Embryonic facial prominence (tissue), 1 donor: ENCODE measurements at regions not wholly inside any gene's neighbourhood (a gene's known extent, or its start where the extent isn't known, plus 50 kb on each side); places are given as distances from the start of the nearest gene placed in this dataset.
"Not testable (repeated sequence)": the region's sequence is repeated elsewhere in the genome, so short reads cannot be mapped to it uniquely, and the experiment has no call there.

Experiments
- DNase-seq: peaks from one replicate; pipeline ENCODE4 v3.0.0-alpha.2; 2016; ENCODE audit errors: extremely low spot score

- no peak for DNase-seq
Measured at GRCh38 chr20:2203436-2203835, 92.4 kb upstream of the TGM3 start.

GRCh38 chr20:2204021-2204420 lies 91.8 kb upstream of the TGM3 start:
- no peak for DNase-seq

GRCh38 chr20:2206957-2207769 lies 88.6 kb upstream of the TGM3 start:
- DNase-seq, result no peak

DNA sequence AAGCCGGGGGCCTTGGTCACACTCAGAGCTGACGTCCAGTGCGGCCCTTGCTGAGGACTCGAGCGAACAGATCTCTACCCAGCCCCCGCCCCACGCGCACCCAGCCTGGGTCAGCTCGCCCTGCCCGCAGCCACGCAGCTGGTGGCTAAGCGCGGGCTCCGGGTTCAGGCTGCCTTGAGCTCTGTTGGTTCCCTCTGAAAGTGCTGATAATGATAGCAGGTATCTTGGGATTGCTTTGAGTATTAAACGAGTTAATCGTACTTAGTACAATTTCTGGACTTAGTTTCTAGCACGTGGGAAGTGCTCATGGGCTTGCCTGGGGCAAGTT lies 88.1 kb upstream of the TGM3 start:
- no peak for DNase-seq

DNA sequence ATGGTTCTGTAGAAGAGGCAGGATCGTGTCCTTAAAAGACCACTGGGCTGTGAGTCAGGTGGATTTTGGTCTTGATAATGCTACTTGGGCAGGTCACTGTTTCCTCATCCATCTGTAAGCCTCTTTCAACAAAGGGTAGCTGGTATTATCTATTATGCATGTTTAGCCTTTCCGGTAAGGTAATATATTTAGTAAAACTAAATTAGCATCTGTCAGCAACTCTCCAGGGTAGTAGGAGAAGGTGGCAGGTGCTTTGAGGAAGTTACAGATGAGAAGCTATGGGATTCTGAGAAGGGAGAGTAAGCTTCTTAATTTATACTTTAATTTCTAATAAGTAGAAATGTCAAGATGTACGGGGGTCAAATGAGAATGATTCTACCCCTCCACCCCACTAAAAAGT lies 86.9 kb upstream of the TGM3 start:
- DNase-seq, result no peak

- no peak for DNase-seq
Measured at GRCh38 chr20:2210646-2211552, 84.9 kb upstream of the TGM3 start.

GRCh38 chr20:2212456-2213015 lies 83.3 kb upstream of the TGM3 start:
- no peak for DNase-seq

GRCh38 chr20:2213401-2213800 lies 82.4 kb upstream of the TGM3 start:
- DNase-seq, result no peak

DNA sequence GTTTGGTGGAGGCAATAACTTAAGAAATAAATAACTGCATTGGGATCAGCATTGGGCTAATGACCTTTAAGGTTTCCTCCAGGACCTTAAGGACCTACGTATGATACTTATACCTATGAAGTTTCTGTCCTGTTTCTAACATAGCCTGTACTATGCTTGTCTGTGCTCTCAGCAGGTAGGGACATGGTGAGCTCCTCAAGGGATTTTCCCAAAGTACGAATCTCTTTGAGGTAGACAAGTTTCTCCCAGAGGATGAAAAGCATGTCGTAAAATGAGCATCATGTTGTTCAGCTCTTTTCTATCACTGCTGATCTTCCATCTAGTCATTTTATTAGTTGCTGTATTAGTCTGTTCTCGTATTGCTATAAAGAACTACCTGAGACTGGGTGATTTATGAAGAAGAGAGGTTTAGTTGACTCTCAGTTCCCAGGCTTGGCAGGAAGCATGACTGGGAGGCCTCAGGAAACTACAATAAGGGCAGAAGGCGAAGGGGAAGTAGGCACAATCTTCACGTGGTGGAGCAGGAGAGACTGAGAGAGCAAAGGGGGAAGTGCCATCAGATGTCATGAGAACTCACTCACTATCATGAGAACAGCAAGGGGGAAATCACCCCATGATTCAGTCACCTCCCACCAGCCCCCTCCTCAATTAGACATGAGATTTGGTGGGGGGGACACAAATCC lies 77.8 kb upstream of the TGM3 start:
- DNase-seq, result no peak

DNA sequence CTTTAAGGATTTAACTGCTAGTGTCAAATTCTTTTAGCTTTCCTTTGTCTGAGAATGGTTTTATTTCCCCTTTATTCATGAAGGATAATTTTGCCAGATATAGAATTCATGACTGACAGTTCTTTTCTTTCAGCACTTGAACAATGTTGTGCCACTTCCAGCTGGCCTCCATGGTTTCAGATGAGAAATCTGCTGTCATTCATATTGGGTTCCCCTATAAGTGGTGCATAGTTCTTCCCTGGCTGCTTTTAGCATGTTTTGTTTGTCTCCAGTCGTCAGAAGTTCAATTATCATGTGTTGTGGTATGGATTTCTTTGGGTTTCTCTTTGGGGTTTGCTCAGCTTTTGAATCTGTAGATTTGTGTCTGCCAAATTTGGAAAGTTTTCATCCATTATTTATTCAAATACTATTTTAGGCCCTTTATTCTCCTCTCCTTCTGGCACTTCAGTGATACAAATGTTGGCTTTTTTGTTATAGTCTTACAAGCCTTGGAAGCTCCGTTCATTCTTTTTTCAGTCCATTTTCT lies 76.3 kb upstream of the TGM3 start:
- no peak for DNase-seq

GRCh38 chr20:2220298-2220697 lies 75.5 kb upstream of the TGM3 start:
- DNase-seq, result no peak

GRCh38 chr20:2221921-2222320 lies 73.9 kb upstream of the TGM3 start:
- no peak for DNase-seq

DNA sequence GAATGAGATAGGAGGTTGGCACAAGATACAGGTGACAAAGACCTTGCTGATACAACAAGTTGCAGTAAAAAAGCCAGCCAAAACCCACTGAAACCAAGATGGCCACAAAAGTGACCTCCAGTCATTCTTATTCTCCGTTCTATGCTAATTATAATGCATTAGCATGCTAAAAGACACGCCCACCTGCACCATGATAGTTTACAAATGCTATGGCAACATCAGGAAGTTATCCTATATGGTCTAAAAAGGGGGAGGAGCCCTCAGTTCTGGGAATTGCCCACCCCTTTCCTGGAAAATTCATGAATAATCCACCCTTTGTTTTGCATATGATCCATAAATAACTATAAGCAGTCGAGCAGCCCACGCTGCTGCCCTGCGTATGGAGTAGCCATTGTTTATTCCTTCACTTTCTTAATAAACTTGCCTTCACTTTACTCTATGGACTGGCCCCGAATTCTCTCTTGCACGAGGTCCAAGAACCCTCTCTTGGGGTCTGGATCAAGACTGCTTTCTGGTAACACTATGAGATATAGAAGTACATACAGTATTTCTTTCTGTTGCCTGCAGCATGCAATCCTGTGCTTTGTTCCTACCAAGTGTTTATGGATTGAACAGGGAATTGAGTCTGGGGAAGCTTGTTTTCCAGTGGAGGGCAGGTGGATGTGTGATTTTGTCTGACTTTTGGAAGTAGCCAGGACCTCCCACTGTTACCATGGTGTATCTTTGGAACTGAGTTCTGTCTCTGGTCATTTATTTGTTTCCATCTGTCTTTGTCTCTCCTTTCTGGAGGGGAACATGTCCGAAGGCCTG lies 72.0 kb upstream of the TGM3 start:
- DNase-seq, result no peak

DNA sequence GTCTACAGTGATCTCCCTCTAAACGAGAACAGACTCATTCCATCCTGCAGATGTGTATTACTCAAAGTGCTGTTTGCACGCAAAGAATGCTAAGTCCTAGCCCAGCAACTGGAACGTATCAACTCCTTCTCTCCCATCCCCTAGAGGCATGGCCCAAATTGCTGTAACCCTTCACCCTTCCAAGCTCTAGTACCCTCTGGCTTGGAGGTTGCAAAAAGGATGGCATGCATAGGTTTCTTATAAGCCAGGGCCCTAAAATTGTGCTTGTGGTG lies 71.5 kb upstream of the TGM3 start:
- DNase-seq, result no peak

GRCh38 chr20:2227285-2227684 lies 68.5 kb upstream of the TGM3 start:
- DNase-seq, result not testable (repeated sequence)

GRCh38 chr20:2227861-2228260 lies 67.9 kb upstream of the TGM3 start:
- DNase-seq, result no peak

DNA sequence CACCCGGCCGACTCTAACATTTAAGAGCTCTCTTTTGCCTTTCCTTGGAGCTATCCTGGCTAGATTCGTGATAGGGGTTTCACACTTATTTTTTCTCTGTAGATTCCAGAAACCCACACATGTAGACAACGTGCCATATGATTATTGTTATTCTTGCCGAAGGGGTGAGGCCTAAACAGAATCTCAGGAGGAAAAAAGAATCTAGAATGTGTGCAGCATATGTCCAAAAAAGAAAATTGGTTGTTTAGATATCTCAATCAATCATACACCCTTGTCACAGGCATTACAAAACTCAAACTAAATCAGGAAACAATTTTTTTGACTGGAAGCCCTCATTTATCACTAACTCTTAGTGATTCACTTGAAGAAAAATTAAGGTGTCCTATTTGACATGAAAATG lies 66.9 kb upstream of the TGM3 start:
- DNase-seq, result no peak

DNA sequence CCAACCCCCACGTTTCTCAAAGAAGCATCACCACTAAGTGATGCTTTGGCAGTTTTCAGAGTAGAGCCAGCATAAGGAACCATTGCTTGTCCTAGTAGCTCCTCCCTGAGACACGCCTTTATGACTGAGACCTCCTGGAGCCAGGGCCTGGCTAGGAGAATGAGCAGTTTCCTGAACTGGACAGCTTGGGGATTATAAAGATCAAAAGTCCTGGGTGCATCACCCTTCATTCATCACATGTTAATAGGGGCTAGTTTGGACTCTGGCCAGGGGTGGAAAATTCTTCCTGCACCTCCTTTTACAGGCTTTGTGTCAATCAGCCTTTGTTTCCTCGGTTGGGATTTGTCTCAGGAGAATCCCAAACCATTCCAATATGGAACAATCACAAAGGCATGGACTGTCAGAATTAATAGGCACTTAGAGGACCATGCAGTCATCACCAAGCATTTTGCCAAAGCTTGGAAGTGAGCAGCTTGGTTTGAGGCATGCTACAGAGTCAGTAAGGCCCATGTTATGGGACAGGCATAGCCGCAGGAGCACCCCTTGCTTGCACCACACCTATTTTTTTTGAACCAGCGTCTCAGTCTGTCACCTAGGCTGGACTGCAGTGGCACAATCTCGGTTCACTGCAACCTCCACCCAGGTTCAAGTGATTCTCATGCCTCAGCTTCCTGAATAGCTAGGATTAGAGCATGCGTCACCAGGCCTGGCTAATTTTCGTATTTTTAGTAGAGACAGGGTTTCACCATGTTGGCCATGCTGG lies 64.9 kb upstream of the TGM3 start:
- DNase-seq, result no peak

DNA sequence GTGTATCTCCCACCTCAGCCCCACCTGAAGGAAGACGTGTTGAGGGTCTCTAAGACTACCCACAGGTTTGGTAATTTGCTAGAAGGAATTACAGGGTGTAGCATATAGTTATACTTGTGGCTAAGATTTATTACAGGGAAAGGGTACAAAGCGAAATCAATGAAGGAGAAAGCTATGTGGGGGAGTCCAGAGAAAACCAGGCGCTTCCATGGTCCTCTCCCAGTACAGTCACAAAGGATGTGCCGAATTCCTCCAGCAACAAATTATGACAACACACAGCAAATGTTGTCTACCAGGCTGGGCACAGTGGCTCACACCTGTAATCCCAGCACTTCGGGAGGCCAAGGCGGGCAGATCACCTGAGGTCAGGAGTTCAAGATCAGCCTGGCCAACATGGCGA lies 64.1 kb upstream of the TGM3 start:
- no peak for DNase-seq

GRCh38 chr20:2234598-2235191 lies 61.1 kb upstream of the TGM3 start:
- DNase-seq, result no peak
